ENCODE measurements at regions not wholly inside any gene's neighbourhood (a gene's known extent, or its start where the extent isn't known, plus 50 kb on each side); places are given as distances from the start of the nearest gene placed in this dataset.

DNA sequence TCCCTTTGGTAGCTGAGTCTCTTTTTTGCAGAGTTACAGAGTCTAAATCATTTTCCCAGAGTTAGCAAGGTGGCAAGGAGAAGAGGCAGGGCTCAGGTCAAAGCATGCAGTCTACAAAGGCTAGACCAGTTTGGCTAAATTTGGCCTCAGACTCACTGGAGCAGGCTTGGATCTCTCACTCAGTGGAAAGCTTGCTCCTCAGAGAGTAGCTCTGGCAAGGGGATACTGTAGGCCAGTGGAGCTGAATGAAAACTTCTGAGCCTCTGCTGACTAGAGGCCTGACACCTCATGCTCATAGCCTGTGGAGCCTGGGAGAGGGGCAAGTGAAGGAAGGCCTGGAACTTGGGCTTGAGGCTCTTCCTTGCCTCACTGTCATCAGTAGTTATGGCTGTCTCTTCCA, 101.0 kb downstream of the MOBP start:
- TF ChIP-seq POLR2A (IDR thresholded peaks at IDR 0.05) = no peak
- TF ChIP-seq CTCF (IDR thresholded peaks at IDR 0.05) = no peak

Data from uterus (tissue), 2 donors.